Calu3 (cell line): ENCODE measurements at regions not wholly inside any gene's neighbourhood (a gene's known extent, or its start where the extent isn't known, plus 50 kb on each side); places are given as distances from the start of the nearest gene placed in this dataset.

Experiments used
- BruUV-seq: library from RNA; stranded (reverse); fragments of 400-500 nt; replicated peaks from 2 replicates; lab custom pipeline; 2021; lab: Mats Ljungman, UMichigan
- CTCF ChIA-PET: fragments of 300-600 bp; sonication (Branson Sonifier 250); formaldehyde crosslinking; loops from one replicate; lab custom pipeline; 2022; ENCODE audit warnings: antibody characterized with exemption; lab: Charles Lee
- DNase-seq: peaks from one replicate; pipeline ENCODE4 v3.0.0; 2022
- H3K27ac Mint-ChIP-seq: one replicate; pipeline ENCODE4 v1.8.0; 2022; ENCODE audit warnings: mixed read lengths; ENCODE audit not compliant: unreplicated experiment
- H3K27me3 Mint-ChIP-seq: one replicate; pipeline ENCODE4 v1.8.0; 2022; ENCODE audit warnings: mixed read lengths; ENCODE audit not compliant: unreplicated experiment
- H3K36me3 Mint-ChIP-seq: one replicate; pipeline ENCODE4 v1.8.0; 2022; ENCODE audit warnings: mild to moderate bottlenecking, moderate library complexity, mixed read lengths; ENCODE audit not compliant: insufficient read depth, unreplicated experiment
- H3K4me1 Mint-ChIP-seq: one replicate; pipeline ENCODE4 v1.8.0; 2022; ENCODE audit warnings: mild to moderate bottlenecking, low read depth, mixed read lengths; ENCODE audit not compliant: unreplicated experiment
- H3K4me3 Mint-ChIP-seq: one replicate; pipeline ENCODE4 v1.8.0; 2022; ENCODE audit warnings: mild to moderate bottlenecking, low read depth, moderate library complexity, mixed read lengths; ENCODE audit not compliant: unreplicated experiment
- H3K9me3 Mint-ChIP-seq: one replicate; pipeline ENCODE4 v1.8.0; 2022; ENCODE audit warnings: low read depth, mixed read lengths; ENCODE audit not compliant: unreplicated experiment
- CTCF ChIP-seq: fragments of 200-600 bp; IDR thresholded peaks from one replicate; pipeline ENCODE4 v1.8.0; 2022; ENCODE audit warnings: antibody characterized with exemption; ENCODE audit not compliant: unreplicated experiment
- intact Hi-C: fragments of 100-400 bp; cut with micrococcal nuclease; formaldehyde crosslinking; loops from one replicate; pipeline ENCODE4 v1.10.0; 2022; ENCODE audit not compliant: unreplicated experiment

- no peaks in the 10 kb centered on the region for H3K27me3 Mint-ChIP-seq
- no peaks in the 10 kb centered on the region for H3K9me3 Mint-ChIP-seq
- no peak for DNase-seq
- TF ChIP-seq CTCF: no peak
- no TSS peak for BruUV-seq
- intact Hi-C loops: no loop called here
- H3K4me1 Mint-ChIP-seq: no peaks in the 10 kb centered on the region
- CTCF ChIA-PET: no interaction called here
- H3K27ac Mint-ChIP-seq: no peak overlapping the region
- H3K4me3 Mint-ChIP-seq: no peak overlapping the region
- no peaks in the 10 kb centered on the region for H3K36me3 Mint-ChIP-seq
Observed at GRCh38 chr13:73293913-73294523, 235.2 kb downstream of the KLF5 start.

GRCh38 chr13:73292127-73292526, 233.3 kb downstream of the KLF5 start:
- Mint-ChIP-seq H3K27ac (no peak overlapping the region), H3K4me3 (no peak overlapping the region), H3K27me3 (no peaks in the 10 kb centered on the region), H3K9me3 (no peaks in the 10 kb centered on the region), H3K4me1 (no peaks in the 10 kb centered on the region), H3K36me3 (no peaks in the 10 kb centered on the region)
- DNase-seq: no peak
- no TSS peak for BruUV-seq
- intact Hi-C loops: no loop called here
- no peak for TF ChIP-seq CTCF
- CTCF ChIA-PET: interaction anchor here (0.6 kb wide), 1 partner anchor 697 kb away, joined by 3 read pairs; no protein-coding TSS in a partner anchor

GRCh38 chr13:73290844-73291243, 232.0 kb downstream of the KLF5 start:
- Mint-ChIP-seq H3K4me3 (no peak overlapping the region), H3K4me1 (peaks cover 7% of the 10 kb centered on the region), H3K9me3 (no peaks in the 10 kb centered on the region), H3K36me3 (no peaks in the 10 kb centered on the region), H3K27me3 (no peaks in the 10 kb centered on the region), H3K27ac (no peak overlapping the region)
- intact Hi-C loops: no loop called here
- CTCF ChIA-PET: no interaction called here
- BruUV-seq: no TSS peak
- TF ChIP-seq CTCF: no peak
- no peak for DNase-seq

- no peak for TF ChIP-seq CTCF
- CTCF ChIA-PET: no interaction called here
- no peak for DNase-seq
- H3K36me3 Mint-ChIP-seq: no peaks in the 10 kb centered on the region
- peaks cover 7% of the 10 kb centered on the region for H3K4me1 Mint-ChIP-seq
- H3K27ac Mint-ChIP-seq: no peak overlapping the region
- H3K27me3 Mint-ChIP-seq: no peaks in the 10 kb centered on the region
- H3K4me3 Mint-ChIP-seq: no peak overlapping the region
- intact Hi-C loops: no loop called here
- H3K9me3 Mint-ChIP-seq: no peaks in the 10 kb centered on the region
- BruUV-seq: no TSS peak
Observed at GRCh38 chr13:73288596-73288995, 229.8 kb downstream of the KLF5 start.
